ENCODE measurements at regions not wholly inside any gene's neighbourhood (a gene's known extent, or its start where the extent isn't known, plus 50 kb on each side); places are given as distances from the start of the nearest gene placed in this dataset.

DNA sequence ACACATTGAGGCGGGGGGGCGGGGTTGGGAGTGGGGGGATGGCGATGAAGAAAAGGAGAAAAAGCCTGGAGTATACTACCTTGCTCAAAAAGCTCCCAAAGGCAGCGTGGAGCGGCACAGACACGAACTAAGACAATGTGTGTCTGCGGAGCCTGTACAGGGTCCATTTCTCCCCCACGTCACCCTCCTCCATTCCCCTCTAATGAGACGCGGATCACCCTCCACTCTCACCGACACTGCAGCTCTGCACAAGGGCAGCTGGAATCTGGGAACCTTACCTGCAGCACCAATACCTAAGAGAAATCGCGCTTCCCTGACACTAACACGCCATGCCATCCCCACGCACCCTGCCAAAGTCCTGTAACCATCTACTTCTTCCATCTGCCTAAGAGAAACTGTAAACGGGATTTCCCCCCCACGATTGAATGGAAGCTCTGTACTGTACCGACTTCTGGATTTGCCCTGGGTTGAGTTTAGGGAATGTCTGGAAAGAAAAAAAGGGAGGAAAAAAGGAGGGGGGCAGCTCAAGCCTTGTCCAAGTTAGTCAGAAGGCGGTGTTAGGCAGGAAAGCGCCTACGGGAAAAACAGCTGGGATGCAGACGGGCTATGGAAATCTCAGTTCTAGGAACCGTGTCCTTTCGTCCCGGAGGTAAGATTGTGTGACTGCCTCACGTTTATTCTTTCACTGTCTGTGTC lies 125.7 kb upstream of the C11orf58 start:
- TF ChIP-seq, protein P1, sequence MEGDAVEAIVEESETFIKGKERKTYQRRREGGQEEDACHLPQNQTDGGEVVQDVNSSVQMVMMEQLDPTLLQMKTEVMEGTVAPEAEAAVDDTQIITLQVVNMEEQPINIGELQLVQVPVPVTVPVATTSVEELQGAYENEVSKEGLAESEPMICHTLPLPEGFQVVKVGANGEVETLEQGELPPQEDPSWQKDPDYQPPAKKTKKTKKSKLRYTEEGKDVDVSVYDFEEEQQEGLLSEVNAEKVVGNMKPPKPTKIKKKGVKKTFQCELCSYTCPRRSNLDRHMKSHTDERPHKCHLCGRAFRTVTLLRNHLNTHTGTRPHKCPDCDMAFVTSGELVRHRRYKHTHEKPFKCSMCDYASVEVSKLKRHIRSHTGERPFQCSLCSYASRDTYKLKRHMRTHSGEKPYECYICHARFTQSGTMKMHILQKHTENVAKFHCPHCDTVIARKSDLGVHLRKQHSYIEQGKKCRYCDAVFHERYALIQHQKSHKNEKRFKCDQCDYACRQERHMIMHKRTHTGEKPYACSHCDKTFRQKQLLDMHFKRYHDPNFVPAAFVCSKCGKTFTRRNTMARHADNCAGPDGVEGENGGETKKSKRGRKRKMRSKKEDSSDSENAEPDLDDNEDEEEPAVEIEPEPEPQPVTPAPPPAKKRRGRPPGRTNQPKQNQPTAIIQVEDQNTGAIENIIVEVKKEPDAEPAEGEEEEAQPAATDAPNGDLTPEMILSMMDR (IDR thresholded peaks at IDR 0.05), result no peak
- TF ChIP-seq POLR2A (IDR thresholded peaks at IDR 0.05), result no peak
- no peak for TF ChIP-seq POLR2AphosphoS5 (IDR thresholded peaks at IDR 0.05)
